DND-41 (cell line): ENCODE measurements at regions not wholly inside any gene's neighbourhood (a gene's known extent, or its start where the extent isn't known, plus 50 kb on each side); places are given as distances from the start of the nearest gene placed in this dataset.

ENCODE experiments used
- ATAC-seq: fragments of 200-7000 bp; cut with Tn5 transposase; 3 replicates; pipeline ENCODE4 v1.9.1; 2021; ENCODE audit warnings: low read depth; ENCODE audit not compliant: insufficient read depth
- DNase-seq: peaks from one replicate; pipeline ENCODE4 v3.0.0-alpha.2; 2020
- H2AFZ ChIP-seq: 2 replicates; pipeline ENCODE4 v1.6.0; 2012; ENCODE audit warnings: low read depth, low read length
- H3K27ac ChIP-seq: 2 replicates; pipeline ENCODE4 v1.5.1; 2012; ENCODE audit warnings: low read length, inconsistent platforms
- H3K27me3 ChIP-seq: fragments of 200-600 bp; sonication (generic); 2 replicates; pipeline ENCODE4 v1.6.0; 2012; ENCODE audit warnings: low read length, mild to moderate bottlenecking, inconsistent platforms; ENCODE audit not compliant: insufficient read depth, poor library complexity
- H3K36me3 ChIP-seq: 2 replicates; pipeline ENCODE4 v1.5.1; 2012; ENCODE audit warnings: low read length, inconsistent platforms; ENCODE audit not compliant: insufficient read depth
- H3K4me1 ChIP-seq: 2 replicates; pipeline ENCODE4 v1.5.1; 2012; ENCODE audit warnings: mild to moderate bottlenecking, low read length; ENCODE audit not compliant: insufficient read depth
- H3K4me2 ChIP-seq: 2 replicates; pipeline ENCODE4 v1.6.0; 2012; ENCODE audit warnings: mild to moderate bottlenecking, moderate library complexity, low read length, inconsistent platforms; ENCODE audit not compliant: insufficient read depth
- H3K4me3 ChIP-seq, 2 experiments: fragments of 200-600 bp in 1 of 2; shearing (Covaris generic) in 1 of 2; 2 replicates each; pipeline ENCODE4 v1.5.1; 2012 to 2016; ENCODE audit warnings: inconsistent platforms in 2 of 2, low read length in 2 of 2, mild to moderate bottlenecking in 2 of 2, low read depth in 1 of 2, moderate library complexity in 1 of 2
- H3K79me2 ChIP-seq: 2 replicates; pipeline ENCODE4 v1.6.0; 2012; ENCODE audit warnings: low read length, inconsistent platforms; ENCODE audit not compliant: insufficient read depth
- H3K9ac ChIP-seq: 2 replicates; pipeline ENCODE4 v1.6.0; 2012; ENCODE audit warnings: low read depth, mild to moderate bottlenecking, inconsistent platforms, low read length, moderate library complexity
- H3K9me3 ChIP-seq: 2 replicates; pipeline ENCODE4 v1.5.1; 2012; ENCODE audit warnings: low read length, moderate library complexity, mild to moderate bottlenecking, inconsistent platforms; ENCODE audit not compliant: insufficient read depth, severe bottlenecking
- H4K20me1 ChIP-seq: 2 replicates; pipeline ENCODE4 v1.6.0; 2012; ENCODE audit warnings: low read length; ENCODE audit not compliant: insufficient read depth
- CTCF ChIP-seq: IDR thresholded peaks from 2 replicates; pipeline ENCODE4 v1.5.1; 2012; ENCODE audit warnings: borderline replicate concordance, low read length, moderate library complexity, mild to moderate bottlenecking; ENCODE audit not compliant: poor library complexity, severe bottlenecking; ENCODE audit errors: extremely low read depth
- EZH2 ChIP-seq: IDR thresholded peaks from 3 replicates; pipeline ENCODE4 v1.6.1; 2012; ENCODE audit warnings: borderline replicate concordance, low read depth, mild to moderate bottlenecking, moderate library complexity, low read length, inconsistent platforms; ENCODE audit not compliant: severe bottlenecking

GRCh38 chr6:132143258-132143657 is 192.1 kb upstream of the CCN2 start:
- no peak overlapping the region for H3K27ac ChIP-seq
- H3K27me3 ChIP-seq: no peaks in the 10 kb centered on the region

GRCh38 chr6:132142768-132143167 is 191.6 kb upstream of the CCN2 start:
- H3K27me3 ChIP-seq: no peaks in the 10 kb centered on the region
- H3K4me1 ChIP-seq: no peaks in the 10 kb centered on the region
- H4K20me1 ChIP-seq: no peaks in the 10 kb centered on the region
- H2AFZ ChIP-seq: no peak overlapping the region
- no peaks in the 10 kb centered on the region for H3K79me2 ChIP-seq
- no peak overlapping the region for H3K9ac ChIP-seq
- ATAC-seq (no peak), DNase-seq (no peak)
- no peaks in the 10 kb centered on the region for H3K9me3 ChIP-seq
- TF ChIP-seq CTCF (no peak), EZH2 (no peak)
- H3K4me3 ChIP-seq: no peak overlapping the region
- H3K27ac ChIP-seq: no peak overlapping the region
- H3K4me2 ChIP-seq: no peak overlapping the region
- H3K36me3 ChIP-seq: no peaks in the 10 kb centered on the region

More at GRCh38 chr6:132143258-132143657, 192.1 kb upstream of the CCN2 start:
- ATAC-seq (no peak), DNase-seq (no peak)
- Histone ChIP-seq H4K20me1 (no peaks in the 10 kb centered on the region), H3K4me1 (no peaks in the 10 kb centered on the region), H2AFZ (no peak overlapping the region), H3K79me2 (no peaks in the 10 kb centered on the region), H3K36me3 (no peaks in the 10 kb centered on the region), H3K4me2 (no peak overlapping the region), H3K4me3 (no peak overlapping the region), H3K9me3 (no peaks in the 10 kb centered on the region), H3K9ac (no peak overlapping the region)
- TF ChIP-seq EZH2 (no peak), CTCF (no peak)

GRCh38 chr6:132142308-132142707 is 191.1 kb upstream of the CCN2 start:
- H3K79me2 ChIP-seq: no peaks in the 10 kb centered on the region
- no peak overlapping the region for H3K4me3 ChIP-seq
- H3K27me3 ChIP-seq: no peaks in the 10 kb centered on the region
- TF ChIP-seq EZH2 (no peak), CTCF (no peak)
- no peaks in the 10 kb centered on the region for H3K4me1 ChIP-seq
- no peak overlapping the region for H2AFZ ChIP-seq
- H3K9ac ChIP-seq: no peak overlapping the region
- ATAC-seq (no peak), DNase-seq (no peak)
- H3K27ac ChIP-seq: no peak overlapping the region
- H3K36me3 ChIP-seq: no peaks in the 10 kb centered on the region
- H3K4me2 ChIP-seq: no peak overlapping the region
- no peaks in the 10 kb centered on the region for H4K20me1 ChIP-seq
- H3K9me3 ChIP-seq: no peaks in the 10 kb centered on the region

- H3K9me3 ChIP-seq: no peaks in the 10 kb centered on the region
- H2AFZ ChIP-seq: no peak overlapping the region
- H3K9ac ChIP-seq: no peak overlapping the region
- DNase-seq (no peak), ATAC-seq (no peak)
- H3K79me2 ChIP-seq: no peaks in the 10 kb centered on the region
- H3K27ac ChIP-seq: no peak overlapping the region
- no peaks in the 10 kb centered on the region for H4K20me1 ChIP-seq
- H3K27me3 ChIP-seq: no peaks in the 10 kb centered on the region
- H3K4me3 ChIP-seq: no peak overlapping the region
- H3K36me3 ChIP-seq: no peaks in the 10 kb centered on the region
- no peak overlapping the region for H3K4me2 ChIP-seq
- H3K4me1 ChIP-seq: no peaks in the 10 kb centered on the region
- TF ChIP-seq CTCF: no peak
- no peak for TF ChIP-seq EZH2
Measured at GRCh38 chr6:132140189-132140588, 189.0 kb upstream of the CCN2 start.
